K562 (cell line): ENCODE measurements at regions not wholly inside any gene's neighbourhood (a gene's known extent, or its start where the extent isn't known, plus 50 kb on each side); places are given as distances from the start of the nearest gene placed in this dataset.
A peak's percentile ranks its signal among the peaks of the same experiment; 100 is the strongest.

Experiments used
- ATAC-seq: fragments of 200-7000 bp; cut with Tn5 transposase; 3 replicates; pipeline ENCODE4 v1.9.1; 2020; ENCODE audit warnings: moderate library complexity
- BruUV-seq: library from RNA; stranded (reverse); fragments of 400-500 nt; replicated peaks from 2 replicates; lab custom pipeline; 2021; lab: Mats Ljungman, UMichigan
- CTCF ChIA-PET: fragments of 300-600 bp; formaldehyde crosslinking; extraction: SDS; loops from one replicate; lab custom pipeline; 2021; ENCODE audit warnings: low intra/inter-chr PET ratio; lab: Yijun Ruan, JAX
- POLR2A ChIA-PET: fragments of 300-600, 350-650 bp; sonication (Branson Sonifier 250); formaldehyde crosslinking; extraction: SDS; loops from one replicate; lab custom pipeline; 2021; ENCODE audit warnings: antibody characterized with exemption, inconsistent platforms; lab: Yijun Ruan, JAX
- DNase-seq, 4 experiments: peaks; one replicate each; pipeline versions ENCODE4 v3.0.0 to v3.0.0-alpha.2; 2011 to 2018; ENCODE audit warnings: low spot score in 3 of 4, mixed read lengths in 3 of 4; ENCODE audit errors: extremely low read depth in 1 of 4
- FAIRE-seq: peaks from 2 replicates; lab custom pipeline; 2011; peaks lifted over from hg19 to GRCh38; lab: Jason Lieb, UNC
- H2AFZ ChIP-seq: 2 replicates; pipeline ENCODE4 v1.6.0; 2011; ENCODE audit warnings: low read depth, low read length, control low read depth, inconsistent platforms
- H3K27ac ChIP-seq: fragments of 200-600 bp; 3 replicates; pipeline ENCODE4 v1.8.0; 2011; ENCODE audit warnings: low read depth, mild to moderate bottlenecking, control low read depth, inconsistent platforms, low read length, moderate library complexity, mixed read lengths; ENCODE audit errors: extremely low read depth
- H3K27me3 ChIP-seq, 2 experiments: fragments of 300-600 bp in 1 of 2; 2 replicates in 1 of 2; 3 replicates in 1 of 2; pipeline versions ENCODE4 v1.6.0 to v1.8.0; 2011; ENCODE audit warnings: inconsistent platforms in 2 of 2, low read length in 2 of 2, mild to moderate bottlenecking in 1 of 2, mixed read lengths in 1 of 2, moderate library complexity in 1 of 2; ENCODE audit not compliant: control insufficient read depth in 2 of 2, insufficient read depth in 2 of 2
- H3K36me3 ChIP-seq: fragments of 300-600 bp; 3 replicates; pipeline ENCODE4 v1.8.0; 2011; ENCODE audit warnings: mild to moderate bottlenecking, low read length, inconsistent platforms; ENCODE audit not compliant: control insufficient read depth, insufficient read depth
- H3K4me1 ChIP-seq, 2 experiments: fragments of 200-600 bp in 1 of 2; replicated peaks in 1 of 2; 2 replicates in 1 of 2; 3 replicates in 1 of 2; pipeline versions ENCODE4 v1.5.1 to v1.8.0; 2011; ENCODE audit warnings: inconsistent platforms in 2 of 2, low read length in 2 of 2, mild to moderate bottlenecking in 1 of 2, mixed read lengths in 1 of 2, moderate library complexity in 1 of 2; ENCODE audit not compliant: control insufficient read depth in 2 of 2, insufficient read depth in 2 of 2
- H3K4me2 ChIP-seq: 2 replicates; pipeline ENCODE4 v1.6.1; 2011; ENCODE audit warnings: low read length, control low read depth, inconsistent platforms, mixed read lengths; ENCODE audit not compliant: insufficient read depth
- H3K4me3 ChIP-seq: fragments of 200-600 bp; sonication (generic), shearing (Covaris generic); 2 replicates; pipeline ENCODE4 v1.5.1; 2016; ENCODE audit warnings: control low read depth, inconsistent platforms
- H3K79me2 ChIP-seq: fragments of 200-600 bp; 3 replicates; pipeline ENCODE4 v1.8.0; 2011; ENCODE audit warnings: low read length, inconsistent platforms; ENCODE audit not compliant: control insufficient read depth, insufficient read depth
- H3K9ac ChIP-seq, 2 experiments: 2 replicates each; pipeline versions ENCODE4 v1.6.0 to v1.6.1; 2011; ENCODE audit warnings: low read depth in 2 of 2, low read length in 2 of 2, control low read depth in 1 of 2, inconsistent platforms in 1 of 2, mild to moderate bottlenecking in 1 of 2, mixed read lengths in 1 of 2; ENCODE audit not compliant: insufficient read depth in 1 of 2
- H3K9me1 ChIP-seq: one replicate; pipeline ENCODE4 v1.6.0; 2011; ENCODE audit warnings: inconsistent platforms, mild to moderate bottlenecking, low read length, moderate library complexity; ENCODE audit not compliant: control insufficient read depth, insufficient read depth
- H3K9me3 ChIP-seq: replicated peaks from 2 replicates; pipeline ENCODE4 v1.5.1; 2011; ENCODE audit warnings: low read depth, low read length, inconsistent platforms; ENCODE audit not compliant: control insufficient read depth, insufficient read depth
- H4K20me1 ChIP-seq: replicated peaks from 2 replicates; pipeline ENCODE4 v1.6.1; 2011; ENCODE audit warnings: low read length, inconsistent platforms, mixed read lengths; ENCODE audit not compliant: control insufficient read depth, insufficient read depth
- CTCF ChIP-seq, 3 experiments: IDR thresholded peaks in 2 of 3; conservative IDR thresholded peaks in 1 of 3; 2 replicates each; pipeline ENCODE4 v1.5.1; 2011 to 2012; ENCODE audit warnings: low read length in 3 of 3, mild to moderate bottlenecking in 3 of 3, control low read depth in 2 of 3, improper control_type of control experiment in 1 of 3, inconsistent platforms in 1 of 3, low read depth in 1 of 3, mixed read lengths in 1 of 3, moderate library complexity in 1 of 3; ENCODE audit not compliant: insufficient read depth in 2 of 3
- GATA2 ChIP-seq: sonication (generic); formaldehyde crosslinking; IDR thresholded peaks from 2 replicates; pipeline ENCODE4 v1.4.0; 2020; ENCODE audit warnings: mild to moderate bottlenecking, missing genetic modification reagents
- HMGXB4 ChIP-seq: sonication (generic); formaldehyde crosslinking; IDR thresholded peaks from 2 replicates; pipeline ENCODE4 v1.8.1; 2023; ENCODE audit warnings: mild to moderate bottlenecking, missing genetic modification reagents
- HSF4 ChIP-seq: fragments of 250-450 bp; sonication (Bioruptor Pico); IDR thresholded peaks from 2 replicates; pipeline ENCODE4 v2.1.2; 2022; ENCODE audit warnings: mild to moderate bottlenecking, moderate library complexity, borderline replicate concordance
- KAT2B ChIP-seq: IDR thresholded peaks from one replicate; pipeline ENCODE4 v1.6.1; 2012; ENCODE audit warnings: low read depth, mild to moderate bottlenecking, control low read depth, inconsistent platforms, low read length, moderate library complexity
- MAFK ChIP-seq: IDR thresholded peaks from 2 replicates; pipeline ENCODE4 v1.6.1; 2011; ENCODE audit warnings: low read length, improper control_type of control experiment
- MEIS2 ChIP-seq: fragments of 450-650 bp; IDR thresholded peaks from 2 replicates; pipeline ENCODE4 v1.6.1; 2014; ENCODE audit warnings: mild to moderate bottlenecking; ENCODE audit not compliant: partially characterized antibody
- POLR2A ChIP-seq: fragments of 450-650 bp; conservative IDR thresholded peaks from 2 replicates; pipeline ENCODE4 v1.6.1; 2016
- RBM15 ChIP-seq: fragments of 200-400 bp; formaldehyde crosslinking; IDR thresholded peaks from 2 replicates; pipeline ENCODE4 v1.6.1; 2018; ENCODE audit warnings: mild to moderate bottlenecking, low read length, moderate library complexity; ENCODE audit not compliant: insufficient read depth
- RBM25 ChIP-seq: fragments of 200-400 bp; formaldehyde crosslinking; IDR thresholded peaks from 2 replicates; pipeline ENCODE4 v1.6.1; 2018; ENCODE audit warnings: low read length, low read depth, moderate library complexity; ENCODE audit not compliant: severe bottlenecking
- TRIM24 ChIP-seq, 2 experiments: fragments of 450-650 bp; IDR thresholded peaks; 2 replicates each; pipeline ENCODE4 v1.6.1; 2016
- ZBTB9 ChIP-seq: fragments of 450-650 bp; formaldehyde crosslinking; IDR thresholded peaks from 2 replicates; pipeline ENCODE4 v1.4.0; 2020; ENCODE audit warnings: mild to moderate bottlenecking, moderate library complexity
- ZNF398 ChIP-seq: fragments of 250-450 bp; sonication (Bioruptor Pico); IDR thresholded peaks from 2 replicates; pipeline ENCODE4 v1.8.0; 2021; ENCODE audit warnings: moderate library complexity, mild to moderate bottlenecking, inconsistent platforms
- WGBS: fragments of 100-300 bp; shearing (Covaris generic); methylation state at CpG from one replicate; pipeline ENCODE4 v1.1.6; 2016; ENCODE audit warnings: low coverage, mixed read lengths; ENCODE audit not compliant: insufficient coverage; ENCODE audit errors: missing lambda C conversion rate; 5-methylcytosine and 5-hydroxymethylcytosine counted together
- in situ Hi-C: fragments of 300-500 bp; cut with MboI; formaldehyde crosslinking; loops from 4 replicates; pipeline ENCODE4 v1.15.0; 2018; ENCODE audit warnings: inconsistent platforms, mixed read lengths
- intact Hi-C: fragments of 100-400 bp; cut with micrococcal nuclease; formaldehyde crosslinking; loops from 2 replicates; pipeline ENCODE4 v1.14.2; 2022

- Histone ChIP-seq H3K79me2 (no peaks in the 10 kb centered on the region), H3K4me3 (no peak overlapping the region), H3K9ac (no peak overlapping the region), H4K20me1 (no peaks in the 10 kb centered on the region), H2AFZ (no peak overlapping the region), H3K9me1 (no peaks in the 10 kb centered on the region), H3K4me2 (no peak overlapping the region), H3K9me3 (no peaks in the 10 kb centered on the region), H3K36me3 (no peaks in the 10 kb centered on the region), H3K27me3 (peaks cover 0 to 12% of the 10 kb centered on the region in 2 experiments; a peak in 2 of 5 replicates), H3K27ac (no peak overlapping the region), H3K4me1 (no peaks in the 10 kb centered on the region; a peak in 1 of 5 replicates)
- peak; percentile 96 for ATAC-seq
- 28% methylated on average over 8 of the region's 8 CpGs for WGBS
- BruUV-seq = no TSS peak
- CTCF ChIA-PET = interaction anchor here (0.8 to 1.7 kb wide), 3 partner anchors 11 to 1261 kb away, joined by 4 to 6 read pairs (median 5); no protein-coding TSS in a partner anchor
- peak; percentile 85 for FAIRE-seq
- DNase-seq = peak; percentile 52 to 70 (median 59)
- in situ Hi-C loops (loop anchor here (5.0 kb wide), 1 partner anchor 52 kb away; no protein-coding TSS in a partner anchor), intact Hi-C loops (loop anchor here (1.0 to 2.0 kb wide), 6 partner anchors 53 to 1289 kb away; no protein-coding TSS in a partner anchor)
- POLR2A ChIA-PET = interaction anchor here (0.8 kb wide), 1 partner anchor 579 kb away, joined by 3 read pairs; no protein-coding TSS in a partner anchor
- TF ChIP-seq MEIS2 (peak; percentile 30), RBM25 (no peak), ZBTB9 (CRISPR knock-in tag) (no peak), RBM15 (no peak), KAT2B (no peak), TRIM24 (IDR thresholded peaks at IDR 0.05) (no peak), HMGXB4 (CRISPR knock-in tag) (no peak), POLR2A (no peak), GATA2 (CRISPR knock-in tag) (no peak), CTCF (IDR thresholded peaks at IDR 0.05 in 2 of 3, conservative IDR thresholded peaks at IDR 0.05 in 1 of 3; ENCODE audit: insufficient read depth in 2 of 3, low read depth in 1 of 3, low read length in 3 of 3) (peak; percentile 68 to 93 (median 69)), HSF4 (no peak), ZNF398 (CRISPR knock-in tag) (no peak), MAFK (no peak)
Measured at GRCh38 chr7:47179812-47180515, 401.9 kb downstream of the TNS3 start.
